Natural killer cell treated with Interleukin-12 subunit alpha and Interleukin-12 subunit beta and Interleukin-15 and Interleukin-18, amount 100 ng/mL, for 72 hours (primary cell): ENCODE measurements at regions not wholly inside any gene's neighbourhood (a gene's known extent, or its start where the extent isn't known, plus 50 kb on each side); places are given as distances from the start of the nearest gene placed in this dataset.

Experiments used
- ATAC-seq, 2 donors: fragments of 150-1000 bp; cut with Tn5 transposase in 1 of 2; sonication (Bioruptor Pico), chemical (Tn5 transposase) in 1 of 2; 2 replicates each; pipeline ENCODE4 v1.10.0; 2021
- DNase-seq: peaks from one replicate; pipeline ENCODE4 v3.0.0; 2022; ENCODE audit warnings: low spot score
- H3K27ac Mint-ChIP-seq, 2 donors: 1 replicate in 1 of 2; 2 replicates in 1 of 2; pipeline ENCODE4 v1.8.0; 2022; ENCODE audit warnings: mixed read lengths in 2 of 2, mild to moderate bottlenecking in 1 of 2, moderate library complexity in 1 of 2
- H3K27me3 Mint-ChIP-seq, 2 donors: 1 replicate in 1 of 2; 2 replicates in 1 of 2; pipeline ENCODE4 v1.8.0; 2022; ENCODE audit warnings: mixed read lengths in 2 of 2
- H3K36me3 Mint-ChIP-seq: one replicate; pipeline ENCODE4 v1.8.0; 2022; ENCODE audit warnings: mixed read lengths
- H3K4me1 Mint-ChIP-seq, 2 donors: 1 replicate in 1 of 2; 2 replicates in 1 of 2; pipeline ENCODE4 v1.8.0; 2022; ENCODE audit warnings: low read depth in 2 of 2, mixed read lengths in 2 of 2, mild to moderate bottlenecking in 1 of 2
- H3K4me3 Mint-ChIP-seq: one replicate; pipeline ENCODE4 v1.8.0; 2022; ENCODE audit warnings: mixed read lengths
- H3K9me3 Mint-ChIP-seq: 2 replicates; pipeline ENCODE4 v1.8.0; 2022; ENCODE audit warnings: mixed read lengths

- no peaks in the 10 kb centered on the region for H3K4me1 Mint-ChIP-seq
- H3K27me3 Mint-ChIP-seq = peaks cover 30 to 47% of the 10 kb centered on the region in 2 donors
- DNase-seq (no peak), ATAC-seq (no peak)
- no peaks in the 10 kb centered on the region for H3K36me3 Mint-ChIP-seq
- no peak overlapping the region for H3K4me3 Mint-ChIP-seq
- no peak overlapping the region for H3K27ac Mint-ChIP-seq
- H3K9me3 Mint-ChIP-seq = no peaks in the 10 kb centered on the region
Observed at GRCh38 chr22:47767403-47767802, 1005.0 kb downstream of the TBC1D22A start.

GRCh38 chr22:47765757-47766156, 1003.3 kb downstream of the TBC1D22A start:
- Mint-ChIP-seq H3K36me3 (no peaks in the 10 kb centered on the region), H3K27me3 (peaks cover 23 to 44% of the 10 kb centered on the region in 2 donors), H3K27ac (no peak overlapping the region), H3K4me1 (no peaks in the 10 kb centered on the region), H3K9me3 (no peaks in the 10 kb centered on the region), H3K4me3 (no peak overlapping the region)
- ATAC-seq (no peak), DNase-seq (no peak)

GRCh38 chr22:47762141-47762540, 999.7 kb downstream of the TBC1D22A start:
- Mint-ChIP-seq H3K4me1 (no peaks in the 10 kb centered on the region), H3K9me3 (no peaks in the 10 kb centered on the region), H3K36me3 (no peaks in the 10 kb centered on the region), H3K4me3 (no peak overlapping the region), H3K27me3 (peaks cover 16 to 36% of the 10 kb centered on the region in 2 donors), H3K27ac (no peak overlapping the region)
- peak in 1 of 2 donors; percentile 17 for ATAC-seq
- DNase-seq = no peak

- Mint-ChIP-seq H3K4me1 (no peaks in the 10 kb centered on the region), H3K4me3 (no peak overlapping the region), H3K9me3 (no peaks in the 10 kb centered on the region), H3K27ac (no peak overlapping the region), H3K36me3 (no peaks in the 10 kb centered on the region), H3K27me3 (peaks cover 13 to 28% of the 10 kb centered on the region in 2 donors)
- DNase-seq (no peak), ATAC-seq (no peak)
Observed at GRCh38 chr22:47759909-47760308, 997.5 kb downstream of the TBC1D22A start.

- no peaks in the 10 kb centered on the region for H3K9me3 Mint-ChIP-seq
- no peak overlapping the region for H3K27ac Mint-ChIP-seq
- H3K27me3 Mint-ChIP-seq = peaks cover 12 to 24% of the 10 kb centered on the region in 2 donors
- no peaks in the 10 kb centered on the region for H3K4me1 Mint-ChIP-seq
- DNase-seq = no peak
- H3K4me3 Mint-ChIP-seq = no peak overlapping the region
- ATAC-seq = no peak
- no peaks in the 10 kb centered on the region for H3K36me3 Mint-ChIP-seq
Observed at GRCh38 chr22:47757741-47758140, 995.3 kb downstream of the TBC1D22A start.

GRCh38 chr22:47750086-47750485, 987.6 kb downstream of the TBC1D22A start:
- H3K9me3 Mint-ChIP-seq = no peaks in the 10 kb centered on the region
- H3K36me3 Mint-ChIP-seq = no peaks in the 10 kb centered on the region
- no peaks in the 10 kb centered on the region for H3K4me1 Mint-ChIP-seq
- peaks cover 23 to 46% of the 10 kb centered on the region in 2 donors for H3K27me3 Mint-ChIP-seq
- no peak for DNase-seq
- ATAC-seq = no peak
- no peak overlapping the region for H3K27ac Mint-ChIP-seq
- no peak overlapping the region for H3K4me3 Mint-ChIP-seq

GRCh38 chr22:47748957-47749356, 986.5 kb downstream of the TBC1D22A start:
- Mint-ChIP-seq H3K4me3 (no peak overlapping the region), H3K36me3 (no peaks in the 10 kb centered on the region), H3K9me3 (no peaks in the 10 kb centered on the region), H3K27ac (no peak overlapping the region), H3K27me3 (peaks cover 21 to 42% of the 10 kb centered on the region in 2 donors), H3K4me1 (no peaks in the 10 kb centered on the region)
- DNase-seq (no peak), ATAC-seq (no peak)

GRCh38 chr22:47748271-47748670, 985.8 kb downstream of the TBC1D22A start:
- no peaks in the 10 kb centered on the region for H3K36me3 Mint-ChIP-seq
- no peak for DNase-seq
- ATAC-seq = no peak
- H3K27me3 Mint-ChIP-seq = peaks cover 19 to 38% of the 10 kb centered on the region in 2 donors
- H3K4me1 Mint-ChIP-seq = no peaks in the 10 kb centered on the region
- no peaks in the 10 kb centered on the region for H3K9me3 Mint-ChIP-seq
- H3K4me3 Mint-ChIP-seq = no peak overlapping the region
- H3K27ac Mint-ChIP-seq = no peak overlapping the region

- Mint-ChIP-seq H3K27ac (no peak overlapping the region), H3K9me3 (no peaks in the 10 kb centered on the region), H3K27me3 (peaks cover 6 to 14% of the 10 kb centered on the region in 2 donors), H3K4me1 (no peaks in the 10 kb centered on the region), H3K4me3 (no peak overlapping the region), H3K36me3 (no peaks in the 10 kb centered on the region)
- no peak for DNase-seq
- peak in 1 of 2 donors; percentile 16 for ATAC-seq
Observed at GRCh38 chr22:47740109-47740805, 977.8 kb downstream of the TBC1D22A start.

- Mint-ChIP-seq H3K4me1 (no peaks in the 10 kb centered on the region), H3K9me3 (no peaks in the 10 kb centered on the region), H3K4me3 (no peak overlapping the region), H3K36me3 (no peaks in the 10 kb centered on the region), H3K27ac (no peak overlapping the region), H3K27me3 (peaks cover 6 to 14% of the 10 kb centered on the region in 2 donors)
- no peak for DNase-seq
- ATAC-seq = peak; percentile 30 to 37
Observed at GRCh38 chr22:47739291-47740015, 977.0 kb downstream of the TBC1D22A start.

- Mint-ChIP-seq H3K9me3 (no peaks in the 10 kb centered on the region), H3K27ac (no peak overlapping the region), H3K4me1 (no peaks in the 10 kb centered on the region), H3K36me3 (no peaks in the 10 kb centered on the region), H3K27me3 (peaks cover 6 to 14% of the 10 kb centered on the region in 2 donors), H3K4me3 (no peak overlapping the region)
- DNase-seq (no peak), ATAC-seq (no peak)
Observed at GRCh38 chr22:47738472-47739013, 976.1 kb downstream of the TBC1D22A start.

GRCh38 chr22:47736186-47737034, 974.0 kb downstream of the TBC1D22A start:
- Mint-ChIP-seq H3K27me3 (peaks cover 6 to 30% of the 10 kb centered on the region in 2 donors), H3K27ac (no peak overlapping the region), H3K4me3 (no peak overlapping the region), H3K9me3 (no peaks in the 10 kb centered on the region), H3K36me3 (no peaks in the 10 kb centered on the region), H3K4me1 (no peaks in the 10 kb centered on the region)
- ATAC-seq = no peak
- DNase-seq = no peak

- no peaks in the 10 kb centered on the region for H3K36me3 Mint-ChIP-seq
Observed at GRCh38 chr22:47734511-47734910, 972.1 kb downstream of the TBC1D22A start.

More at GRCh38 chr22:47734511-47734910, 972.1 kb downstream of the TBC1D22A start:
- H3K9me3 Mint-ChIP-seq = no peaks in the 10 kb centered on the region
- DNase-seq (no peak), ATAC-seq (no peak)
- H3K27ac Mint-ChIP-seq = no peak overlapping the region
- peaks cover 0 to 16% of the 10 kb centered on the region in 2 donors for H3K27me3 Mint-ChIP-seq
- H3K4me3 Mint-ChIP-seq = no peak overlapping the region
- H3K4me1 Mint-ChIP-seq = no peaks in the 10 kb centered on the region
